ENCODE measurements at regions not wholly inside any gene's neighbourhood (a gene's known extent, or its start where the extent isn't known, plus 50 kb on each side); places are given as distances from the start of the nearest gene placed in this dataset.

DNA sequence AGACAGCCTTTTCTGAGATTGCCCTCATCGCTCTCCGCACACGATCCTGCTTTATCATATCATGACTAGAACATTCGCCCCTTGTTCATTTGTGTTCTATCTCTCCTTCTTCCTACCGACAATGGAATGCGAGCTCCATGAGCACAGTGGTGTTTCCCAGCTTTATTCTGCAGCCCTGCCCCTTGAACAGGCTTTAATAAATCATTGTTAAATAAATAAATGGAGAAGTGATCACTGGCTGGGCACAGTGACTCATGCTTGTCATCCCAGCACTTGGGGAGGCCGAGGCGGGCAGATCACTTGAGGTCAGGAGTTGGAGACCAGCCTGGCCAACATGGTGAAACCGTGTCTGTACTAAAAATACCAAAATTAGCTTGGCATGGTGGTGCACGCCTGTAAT is 1063.3 kb upstream of the EEF2KMT start:
- DNase-seq: no peak

DNA sequence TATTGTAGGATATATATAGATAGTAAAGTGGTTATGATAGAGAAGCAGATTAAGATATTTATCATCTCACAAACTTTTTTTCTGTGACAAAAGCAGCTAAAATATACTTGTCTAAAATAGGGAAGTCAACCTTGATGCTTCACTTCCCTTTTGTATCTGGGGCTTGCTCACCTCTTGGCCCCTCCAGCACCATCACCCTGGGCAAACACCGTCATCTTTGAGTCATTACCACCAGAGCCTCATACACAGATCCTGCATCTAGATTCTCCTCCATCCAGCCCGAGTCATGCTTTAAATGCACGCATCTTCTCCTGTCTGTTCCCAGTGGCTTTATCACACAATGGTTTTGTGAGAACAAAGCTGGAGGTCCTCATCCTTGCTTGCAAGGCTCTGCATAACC is 1062.7 kb upstream of the EEF2KMT start:
- DNase-seq: no peak

DNA sequence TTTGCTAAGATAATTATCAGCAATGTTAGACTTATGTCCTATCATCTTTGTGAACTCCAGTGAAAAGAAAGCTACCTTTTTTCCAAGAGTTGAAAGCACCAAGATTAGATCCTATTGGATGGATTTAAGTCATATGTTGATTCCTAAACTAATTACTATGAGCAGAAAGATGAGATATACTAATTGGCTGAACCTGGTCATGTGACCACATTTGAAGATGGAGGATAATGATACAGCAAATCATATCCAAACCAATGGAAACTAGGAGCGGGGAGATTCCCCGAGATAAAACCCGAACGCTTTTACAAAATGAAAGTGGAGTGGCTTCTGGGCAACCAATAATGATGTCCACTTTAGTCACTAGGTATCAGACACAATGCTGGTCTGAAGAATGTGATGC is 1060.2 kb upstream of the EEF2KMT start:
- DNase-seq: no peak

GRCh38 chr16:6155271-6155670 is 1057.7 kb upstream of the EEF2KMT start:
- no peak for DNase-seq

DNA sequence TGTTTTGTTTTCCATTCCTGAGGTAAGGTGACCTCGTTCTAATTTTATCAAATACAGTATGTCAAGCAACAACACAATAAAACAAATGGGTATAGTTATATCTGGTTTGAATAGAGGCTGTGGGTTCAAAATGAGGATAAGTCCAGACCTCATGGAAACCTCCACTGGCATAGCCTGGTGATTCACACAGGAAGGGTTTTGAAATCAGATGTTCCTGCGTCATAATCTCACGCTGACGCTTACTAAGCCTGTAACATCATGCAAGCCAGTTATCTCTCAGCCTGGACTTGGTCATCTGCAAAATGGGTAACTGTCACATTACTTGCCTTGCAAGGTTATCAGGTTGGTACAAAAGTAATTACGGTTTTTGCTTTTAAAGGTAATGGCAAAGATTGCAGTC is 1056.3 kb upstream of the EEF2KMT start:
- no peak for DNase-seq

DNA sequence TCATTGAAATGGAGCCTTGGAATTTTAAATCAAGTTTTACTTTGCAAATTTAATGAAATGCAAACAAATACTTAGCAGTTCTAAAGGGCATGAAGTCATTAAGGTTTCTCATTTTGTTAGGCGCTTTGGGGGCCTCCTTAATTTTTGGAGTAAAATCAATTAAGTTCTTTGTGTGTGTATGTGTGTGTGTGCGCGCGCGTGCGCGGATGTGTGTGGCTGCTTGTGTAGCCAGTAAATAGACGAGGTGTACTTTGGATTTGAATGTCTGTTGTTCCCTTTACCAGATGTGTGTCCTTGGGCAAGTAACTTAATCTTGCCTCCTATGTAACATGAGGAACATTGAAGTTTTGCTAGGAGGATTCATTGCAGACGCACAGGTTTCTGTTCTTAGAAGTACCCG is 1051.4 kb upstream of the EEF2KMT start:
- DNase-seq: no peak

GRCh38 chr16:6148361-6148760 is 1050.8 kb upstream of the EEF2KMT start:
- no peak for DNase-seq

DNA sequence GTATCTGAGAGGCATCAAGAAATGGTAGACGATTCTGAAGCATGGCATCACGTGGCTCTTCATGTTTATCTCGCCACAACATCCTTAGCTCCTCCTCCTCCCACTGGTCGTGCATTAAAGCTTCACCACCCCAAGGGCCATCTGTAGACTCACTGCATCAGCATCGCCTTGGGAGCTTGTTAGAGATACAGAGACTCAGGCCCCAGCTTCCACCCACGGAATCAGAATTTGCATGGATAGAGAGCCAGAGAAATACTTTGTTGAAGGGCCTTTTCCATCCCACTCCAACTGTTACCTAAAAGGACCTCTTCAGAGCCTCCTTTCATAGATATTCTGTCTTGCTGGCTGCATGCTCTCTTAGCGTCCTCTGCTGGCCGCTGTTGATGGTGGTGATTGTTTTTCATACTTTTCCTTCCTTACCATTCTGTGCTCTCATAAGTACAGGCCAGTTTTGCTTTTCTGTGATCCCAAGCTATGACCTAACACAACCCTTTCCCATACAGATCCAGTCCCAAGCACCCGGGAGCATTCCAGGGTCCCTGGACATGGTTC is 1049.4 kb upstream of the EEF2KMT start:
- DNase-seq: no peak

GRCh38 chr16:6146356-6146755 is 1048.8 kb upstream of the EEF2KMT start:
- no peak for DNase-seq

- peak; percentile 11 for DNase-seq
These were observed 1046.9 kb upstream of the EEF2KMT start for GRCh38 chr16:6144463-6144862.

DNA sequence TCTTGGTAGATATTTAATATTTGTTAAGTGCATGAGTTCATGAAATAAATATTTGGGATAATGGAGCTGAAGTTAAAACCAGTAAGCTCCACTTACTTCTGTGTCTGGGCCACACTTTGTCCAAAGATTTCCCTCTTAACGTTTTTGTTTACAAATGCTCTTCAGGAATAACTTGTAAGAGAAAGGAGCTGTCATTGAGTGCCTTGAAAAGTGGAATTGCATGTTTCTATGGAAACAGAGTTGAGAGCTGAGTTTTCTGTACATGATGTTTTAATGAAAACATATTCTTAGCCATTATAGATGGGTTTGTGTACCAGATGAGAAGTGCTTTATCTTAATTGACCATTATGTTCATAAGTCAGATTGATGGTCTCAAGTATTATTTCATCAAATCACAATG is 1045.4 kb upstream of the EEF2KMT start:
- peak; percentile 49 for DNase-seq

- no peak for DNase-seq
These were observed 1035.5 kb upstream of the EEF2KMT start for GRCh38 chr16:6133009-6133557.

- DNase-seq: no peak
These were observed 1034.5 kb upstream of the EEF2KMT start for GRCh38 chr16:6132121-6132520.

GRCh38 chr16:6131526-6132050 is 1034.0 kb upstream of the EEF2KMT start:
- DNase-seq: no peak

- DNase-seq: no peak
These were observed 1028.1 kb upstream of the EEF2KMT start for GRCh38 chr16:6125483-6126259.

DNA sequence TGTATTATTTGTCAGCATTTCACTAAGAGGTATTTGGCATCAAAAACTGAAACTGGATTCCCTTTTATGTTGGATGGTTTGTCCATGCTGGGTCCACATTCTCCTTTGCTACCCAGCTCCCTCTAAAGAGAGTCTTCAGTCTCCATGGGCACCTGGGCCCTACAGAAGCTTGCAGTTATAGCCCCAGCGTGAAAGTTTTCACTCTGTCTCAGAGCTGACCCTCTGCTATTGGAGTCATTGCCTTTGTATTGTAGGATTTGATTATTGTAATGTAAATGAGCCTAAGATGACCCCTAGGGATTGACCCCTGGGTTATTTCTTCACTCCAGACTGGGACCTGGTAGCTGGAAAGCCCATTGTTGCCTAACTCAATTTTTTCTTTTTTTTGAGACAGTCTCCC is 1026.5 kb upstream of the EEF2KMT start:
- no peak for DNase-seq

GRCh38 chr16:6122401-6122800 is 1024.8 kb upstream of the EEF2KMT start:
- DNase-seq: no peak

DNA sequence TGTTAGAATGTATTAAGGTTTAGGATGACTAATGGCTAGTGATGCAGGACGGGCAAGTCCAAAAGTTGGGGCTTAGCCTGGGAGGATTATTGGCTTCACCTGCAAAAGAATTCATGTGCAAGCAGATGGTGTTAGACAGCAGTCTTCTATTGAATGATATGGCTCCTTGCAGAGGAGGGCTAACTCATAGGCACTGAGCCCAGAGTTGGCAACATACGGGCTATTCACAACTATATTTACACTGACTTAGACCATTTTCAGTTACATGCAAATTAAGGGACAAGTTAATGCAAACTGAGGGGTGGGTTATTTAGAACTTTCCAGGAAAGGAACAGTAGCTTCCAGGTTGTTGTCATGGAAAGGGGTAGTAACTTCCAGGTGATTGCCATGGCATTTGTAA is 1017.1 kb upstream of the EEF2KMT start:
- no peak for DNase-seq

- DNase-seq: peak; percentile 38
These were observed 1016.2 kb upstream of the EEF2KMT start for GRCh38 chr16:6113749-6114148.

DNA sequence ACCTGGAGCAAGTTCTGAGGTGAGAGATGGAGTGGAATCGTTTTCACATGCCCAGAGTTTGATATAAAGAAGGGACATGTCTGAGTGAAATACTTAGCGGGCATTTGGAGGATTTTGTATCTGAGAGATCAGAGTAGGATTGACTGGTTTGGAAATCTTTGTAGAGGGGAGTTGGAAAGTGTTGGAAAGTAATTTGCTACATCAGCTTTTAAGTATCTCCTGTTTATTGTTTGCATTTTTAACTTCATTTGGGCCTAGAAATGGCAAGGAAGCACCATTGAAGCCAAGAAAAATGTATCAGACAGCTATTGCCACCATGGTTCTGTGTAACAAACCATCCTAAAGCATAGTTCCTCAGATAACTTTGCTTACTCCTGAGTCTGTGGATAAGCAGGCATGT is 1015.1 kb upstream of the EEF2KMT start:
- no peak for DNase-seq

- DNase-seq: no peak
These were observed 1013.8 kb upstream of the EEF2KMT start for GRCh38 chr16:6111390-6111789.

- no peak for DNase-seq
These were observed 1012.8 kb upstream of the EEF2KMT start for GRCh38 chr16:6110346-6110745.

DNA sequence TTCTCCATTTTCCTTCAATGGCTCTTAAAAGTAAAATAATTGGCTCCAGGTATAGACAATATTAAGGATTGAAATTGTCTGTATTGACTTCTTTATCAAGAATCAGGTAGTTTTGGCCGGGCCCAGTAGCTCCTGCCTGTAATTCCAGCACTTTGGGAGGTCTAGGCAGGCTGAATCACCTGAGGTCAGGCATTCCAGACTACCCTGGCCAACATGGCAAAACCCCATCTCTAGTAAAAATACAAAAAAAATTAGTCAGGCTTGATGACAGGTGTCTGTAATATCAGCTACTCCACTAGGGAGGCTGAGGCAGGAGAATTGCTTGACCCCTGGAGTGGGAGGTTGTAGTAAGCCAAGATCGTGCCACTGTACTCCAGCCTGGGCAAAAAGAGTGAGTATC is 1008.5 kb upstream of the EEF2KMT start:
- DNase-seq: no peak

DNA sequence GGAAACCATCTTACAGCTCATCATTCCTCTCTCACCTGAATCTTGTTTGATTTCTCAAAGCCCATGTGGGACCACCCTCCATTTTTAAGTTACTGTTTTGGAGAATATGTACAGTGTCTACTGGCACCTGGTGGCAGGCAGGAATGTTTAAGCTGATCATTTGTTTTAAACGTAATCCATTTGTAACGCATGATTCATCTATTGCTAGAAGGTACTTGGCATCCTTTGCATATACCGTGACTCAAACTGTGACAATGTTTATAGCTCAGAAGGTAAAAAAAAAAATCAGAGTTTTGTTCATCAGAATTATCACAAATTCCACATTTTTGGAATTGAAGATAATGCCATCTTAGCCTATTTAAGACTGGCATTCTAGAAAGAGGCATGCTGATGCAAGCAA is 1007.5 kb upstream of the EEF2KMT start:
- DNase-seq: no peak

DNA sequence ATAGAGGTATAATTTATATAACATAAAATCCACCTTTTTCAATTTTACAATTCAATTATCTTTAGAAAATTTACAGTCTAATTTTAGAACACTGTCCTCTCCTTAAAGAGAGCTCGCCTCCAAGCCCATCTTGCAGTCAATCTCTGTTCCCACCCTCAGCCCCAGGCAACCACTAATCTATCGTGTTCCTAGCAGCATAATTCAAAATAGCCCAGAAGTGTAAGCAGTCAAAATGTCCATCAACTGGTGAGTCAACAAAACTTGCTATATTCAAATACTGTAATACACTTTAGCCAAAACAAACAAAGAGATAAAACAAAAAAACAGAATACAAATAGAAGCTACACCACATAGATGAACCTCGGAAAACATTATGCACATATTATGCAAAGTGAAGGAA is 1006.8 kb upstream of the EEF2KMT start:
- DNase-seq: no peak

All from NCI-H2227 treated with DMSO at 0.1 percent for 48 hours (cell line).